ENCODE measurements at regions not wholly inside any gene's neighbourhood (a gene's known extent, or its start where the extent isn't known, plus 50 kb on each side); places are given as distances from the start of the nearest gene placed in this dataset.

DNA sequence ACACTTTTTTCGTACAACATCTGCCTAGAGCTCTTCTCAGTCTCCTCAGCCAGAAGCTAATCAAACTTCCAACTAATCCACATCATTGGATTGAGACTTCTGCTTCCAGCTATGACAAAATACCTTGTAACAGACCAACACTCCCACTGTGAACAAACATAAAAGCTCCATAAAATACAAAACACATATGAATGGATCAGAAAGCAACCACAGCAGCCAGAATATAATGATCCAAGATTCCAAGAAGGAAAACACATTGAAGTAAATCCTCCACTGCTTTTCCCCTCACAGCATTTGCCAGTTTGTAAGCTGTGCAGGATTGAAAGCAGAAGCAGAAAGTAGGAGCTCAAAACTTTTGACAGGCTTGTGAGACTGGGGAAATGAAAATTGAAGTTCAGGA is 863.2 kb downstream of the TUSC7 start:
- no peak for TF ChIP-seq POLR2AphosphoS5 (IDR thresholded peaks at IDR 0.05; ENCODE audit: low read depth, low read length)
- TF ChIP-seq RXRA (IDR thresholded peaks at IDR 0.05; ENCODE audit: borderline replicate concordance, low read depth), result no peak
- TF ChIP-seq CTCF (IDR thresholded peaks at IDR 0.05), result no peak
